ENCODE measurements at regions not wholly inside any gene's neighbourhood (a gene's known extent, or its start where the extent isn't known, plus 50 kb on each side); places are given as distances from the start of the nearest gene placed in this dataset.

- no peak for DNase-seq (ENCODE audit: low read depth)
Measured at GRCh38 chr10:128316925-128317324, 190.7 kb upstream of the MKI67 start.

GRCh38 chr10:128318366-128318765, 192.1 kb upstream of the MKI67 start:
- no peak for DNase-seq (ENCODE audit: low read depth)

GRCh38 chr10:128318913-128319312, 192.7 kb upstream of the MKI67 start:
- DNase-seq (ENCODE audit: low read depth) = no peak

- DNase-seq (ENCODE audit: low read depth) = no peak
Measured at GRCh38 chr10:128322106-128322505, 195.9 kb upstream of the MKI67 start.

- no peak for DNase-seq (ENCODE audit: low read depth)
Measured at GRCh38 chr10:128322950-128323349, 196.7 kb upstream of the MKI67 start.

GRCh38 chr10:128324058-128324827, 198.0 kb upstream of the MKI67 start:
- no peak for DNase-seq (ENCODE audit: low read depth)

GRCh38 chr10:128325788-128326187, 199.6 kb upstream of the MKI67 start:
- DNase-seq (ENCODE audit: low read depth) = no peak

GRCh38 chr10:128326251-128326650, 200.0 kb upstream of the MKI67 start:
- DNase-seq (ENCODE audit: low read depth) = no peak

GRCh38 chr10:128326851-128327250, 200.6 kb upstream of the MKI67 start:
- DNase-seq (ENCODE audit: low read depth) = no peak

GRCh38 chr10:128336401-128336800, 210.2 kb upstream of the MKI67 start:
- DNase-seq (ENCODE audit: low read depth) = no peak

- no peak for DNase-seq (ENCODE audit: low read depth)
Measured at GRCh38 chr10:128337860-128338378, 211.7 kb upstream of the MKI67 start.

GRCh38 chr10:128338951-128339350, 212.7 kb upstream of the MKI67 start:
- no peak for DNase-seq (ENCODE audit: low read depth)

GRCh38 chr10:128339753-128340152, 213.5 kb upstream of the MKI67 start:
- no peak for DNase-seq (ENCODE audit: low read depth)

- DNase-seq (ENCODE audit: low read depth) = no peak
Measured at GRCh38 chr10:128345353-128345752, 219.1 kb upstream of the MKI67 start.

- no peak for DNase-seq (ENCODE audit: low read depth)
Measured at GRCh38 chr10:128360783-128361182, 234.6 kb upstream of the MKI67 start.

GRCh38 chr10:128361487-128361886, 235.3 kb upstream of the MKI67 start:
- DNase-seq (ENCODE audit: low read depth) = no peak

- DNase-seq (ENCODE audit: low read depth) = no peak
Measured at GRCh38 chr10:128362514-128362913, 236.3 kb upstream of the MKI67 start.

GRCh38 chr10:128364631-128365030, 238.4 kb upstream of the MKI67 start:
- DNase-seq (ENCODE audit: low read depth) = no peak

- no peak for DNase-seq (ENCODE audit: low read depth)
Measured at GRCh38 chr10:128365156-128365725, 239.0 kb upstream of the MKI67 start.

- DNase-seq (ENCODE audit: low read depth) = no peak
Measured at GRCh38 chr10:128367807-128368206, 241.6 kb upstream of the MKI67 start.

- no peak for DNase-seq (ENCODE audit: low read depth)
Measured at GRCh38 chr10:128369101-128369650, 243.0 kb upstream of the MKI67 start.

- no peak for DNase-seq (ENCODE audit: low read depth)
Measured at GRCh38 chr10:128373071-128373749, 247.0 kb upstream of the MKI67 start.

- no peak for DNase-seq (ENCODE audit: low read depth)
Measured at GRCh38 chr10:128373831-128374230, 247.6 kb upstream of the MKI67 start.
